ENCODE measurements at regions not wholly inside any gene's neighbourhood (a gene's known extent, or its start where the extent isn't known, plus 50 kb on each side); places are given as distances from the start of the nearest gene placed in this dataset.

GRCh38 chr1:234838182-234838581 is 228.2 kb upstream of the IRF2BP2 start:
- no peak for DNase-seq (ENCODE audit: low read depth)
- no peak for TF ChIP-seq CTCF (conservative IDR thresholded peaks at IDR 0.05; ENCODE audit: low read length)
- H3K4me3 ChIP-seq (ENCODE audit: low read length) = no peak overlapping the region

GRCh38 chr1:234837713-234838112 is 227.7 kb upstream of the IRF2BP2 start:
- no peak overlapping the region for H3K4me3 ChIP-seq (ENCODE audit: low read length)
- TF ChIP-seq CTCF (conservative IDR thresholded peaks at IDR 0.05; ENCODE audit: low read length) = no peak
- DNase-seq (ENCODE audit: low read depth) = no peak

- TF ChIP-seq CTCF (conservative IDR thresholded peaks at IDR 0.05; ENCODE audit: low read length) = no peak
- no peak overlapping the region for H3K4me3 ChIP-seq (ENCODE audit: low read length)
- DNase-seq (ENCODE audit: low read depth) = peak; percentile 20
Measured at GRCh38 chr1:234836776-234837357, 226.9 kb upstream of the IRF2BP2 start.

GRCh38 chr1:234836045-234836681 is 226.2 kb upstream of the IRF2BP2 start:
- TF ChIP-seq CTCF (conservative IDR thresholded peaks at IDR 0.05; ENCODE audit: low read length) = no peak
- H3K4me3 ChIP-seq (ENCODE audit: low read length) = no peak overlapping the region
- DNase-seq (ENCODE audit: low read depth) = no peak

GRCh38 chr1:234835239-234835638 is 225.3 kb upstream of the IRF2BP2 start:
- DNase-seq (ENCODE audit: low read depth) = no peak
- no peak for TF ChIP-seq CTCF (conservative IDR thresholded peaks at IDR 0.05; ENCODE audit: low read length)
- H3K4me3 ChIP-seq (ENCODE audit: low read length) = no peak overlapping the region

- no peak overlapping the region for H3K4me3 ChIP-seq (ENCODE audit: low read length)
- DNase-seq (ENCODE audit: low read depth) = no peak
- no peak for TF ChIP-seq CTCF (conservative IDR thresholded peaks at IDR 0.05; ENCODE audit: low read length)
Measured at GRCh38 chr1:234833646-234834045, 223.7 kb upstream of the IRF2BP2 start.

- H3K4me3 ChIP-seq (ENCODE audit: low read length) = no peak overlapping the region
- no peak for TF ChIP-seq CTCF (conservative IDR thresholded peaks at IDR 0.05; ENCODE audit: low read length)
- DNase-seq (ENCODE audit: low read depth) = no peak
Measured at GRCh38 chr1:234833118-234833517, 223.1 kb upstream of the IRF2BP2 start.
